Neural progenitor cell (in vitro differentiated cells): ENCODE measurements at regions not wholly inside any gene's neighbourhood (a gene's known extent, or its start where the extent isn't known, plus 50 kb on each side); places are given as distances from the start of the nearest gene placed in this dataset.

Experiments used
- DNase-seq: peaks from one replicate; pipeline ENCODE4 v3.0.0-alpha.2; 2016; ENCODE audit warnings: low spot score
- H2AFZ ChIP-seq: fragments of 200-600 bp; sonication (generic); replicated peaks from 2 replicates; pipeline ENCODE4 v1.6.1; 2016; ENCODE audit warnings: antibody characterized with exemption
- H3F3A ChIP-seq: fragments of 200-600 bp; sonication (generic); 2 replicates; pipeline ENCODE4 v1.6.1; 2016; ENCODE audit warnings: antibody characterized with exemption, low read depth
- H3K27ac ChIP-seq: fragments of 200-600 bp; sonication (generic); 2 replicates; pipeline ENCODE4 v1.5.1; 2016; ENCODE audit warnings: mild to moderate bottlenecking
- H3K27me3 ChIP-seq: fragments of 200-600 bp; sonication (generic); 2 replicates; pipeline ENCODE4 v1.6.1; 2016; ENCODE audit warnings: mild to moderate bottlenecking, moderate library complexity
- H3K36me3 ChIP-seq: fragments of 200-600 bp; sonication (generic); 2 replicates; pipeline ENCODE4 v1.5.1; 2016
- H3K4me1 ChIP-seq: fragments of 200-600 bp; sonication (generic); 2 replicates; pipeline ENCODE4 v1.6.1; 2016; ENCODE audit warnings: mixed run types
- H3K4me2 ChIP-seq: fragments of 200-600 bp; sonication (generic); 2 replicates; pipeline ENCODE4 v1.6.1; 2016
- H3K4me3 ChIP-seq: fragments of 200-600 bp; sonication (generic); 2 replicates; pipeline ENCODE4 v1.5.1; 2016
- H3K79me2 ChIP-seq: fragments of 200-600 bp; sonication (generic); 2 replicates; pipeline ENCODE4 v1.6.1; 2016; ENCODE audit warnings: low read depth
- H3K9ac ChIP-seq: fragments of 200-600 bp; sonication (generic); 2 replicates; pipeline ENCODE4 v1.6.1; 2016
- H3K9me3 ChIP-seq: fragments of 200-600 bp; sonication (generic); 2 replicates; pipeline ENCODE4 v1.5.1; 2016; ENCODE audit warnings: low read depth
- H4K20me1 ChIP-seq: fragments of 200-600 bp; sonication (generic); 2 replicates; pipeline ENCODE4 v1.6.1; 2016; ENCODE audit warnings: low read depth
- H3K27ac Mint-ChIP-seq: 3 replicates; pipeline ENCODE4 v1.8.0; 2021; ENCODE audit warnings: mixed read lengths
- H3K27me3 Mint-ChIP-seq: 2 replicates; pipeline ENCODE4 v1.8.0; 2022; ENCODE audit warnings: low read depth, mild to moderate bottlenecking, inconsistent platforms, moderate library complexity, mixed read lengths; ENCODE audit not compliant: insufficient read depth
- H3K36me3 Mint-ChIP-seq: 3 replicates; pipeline ENCODE4 v1.8.0; 2021; ENCODE audit warnings: mixed read lengths
- H3K4me1 Mint-ChIP-seq: 3 replicates; pipeline ENCODE4 v1.8.0; 2021; ENCODE audit warnings: mixed read lengths
- H3K4me3 Mint-ChIP-seq: 3 replicates; pipeline ENCODE4 v1.8.0; 2021; ENCODE audit warnings: mild to moderate bottlenecking, moderate library complexity, mixed read lengths
- H3K9me3 Mint-ChIP-seq: 3 replicates; pipeline ENCODE4 v1.8.0; 2020; ENCODE audit warnings: mixed read lengths
- EZH2 ChIP-seq: fragments of 200-600 bp; sonication (generic); IDR thresholded peaks from 2 replicates; pipeline ENCODE4 v1.6.1; 2017; ENCODE audit warnings: antibody characterized with exemption, mild to moderate bottlenecking, moderate library complexity
- EZH2phosphoT487 ChIP-seq: fragments of 200-600 bp; sonication (generic); IDR thresholded peaks from 2 replicates; pipeline ENCODE4 v1.6.1; 2017; ENCODE audit warnings: antibody characterized with exemption
- TF ChIP-seq, protein P1 (sequence below): fragments of 200-600 bp; sonication (generic); IDR thresholded peaks from 2 replicates; pipeline ENCODE4 v1.5.1; 2017; ENCODE audit warnings: antibody characterized with exemption, mild to moderate bottlenecking

DNA sequence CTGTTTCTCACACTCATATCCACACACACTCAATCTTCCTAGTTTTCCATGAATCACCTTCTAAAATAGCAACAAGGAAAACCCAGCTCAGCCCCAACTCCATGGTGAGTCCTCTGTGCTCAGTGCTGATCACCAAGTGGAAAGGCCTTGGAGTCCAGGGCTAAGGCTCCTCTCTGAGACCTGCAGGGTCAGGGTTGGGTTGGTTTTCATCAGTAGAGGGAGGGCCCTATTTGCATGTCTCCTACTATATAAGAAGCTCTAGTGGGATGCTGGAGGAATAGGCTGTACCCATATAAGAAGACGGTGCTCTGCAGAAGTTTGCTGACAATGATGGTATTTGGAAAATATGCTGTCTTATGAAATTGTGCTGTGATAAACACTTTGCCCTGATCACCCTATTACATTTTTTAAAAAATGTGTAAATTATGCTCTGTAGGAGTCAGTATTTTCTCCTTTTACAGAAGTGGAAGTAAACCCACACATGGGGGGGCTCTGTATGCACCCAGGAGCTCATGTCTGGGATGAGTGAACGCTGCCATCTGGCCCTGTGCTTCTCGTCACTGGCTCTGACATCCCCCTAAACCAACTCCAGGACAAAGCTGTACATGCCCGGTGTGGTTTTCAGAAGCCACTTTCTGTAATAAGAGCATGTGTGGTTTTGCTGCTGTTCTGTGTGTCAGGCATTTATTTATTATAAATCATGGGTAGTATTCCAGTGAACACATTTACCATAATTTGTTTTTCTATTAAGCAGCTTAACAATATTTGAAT lies 536.3 kb downstream of the TMEM121 start:
- H3K79me2 ChIP-seq = no peaks in the 10 kb centered on the region
- H3K9me3 Mint-ChIP-seq = peaks cover 58% of the 10 kb centered on the region
- H3K4me3 ChIP-seq = no peak overlapping the region
- DNase-seq = no peak
- H3F3A ChIP-seq = no peaks in the 10 kb centered on the region
- H3K9ac ChIP-seq = no peak overlapping the region
- no peak for TF ChIP-seq EZH2
- TF ChIP-seq, protein P1, sequence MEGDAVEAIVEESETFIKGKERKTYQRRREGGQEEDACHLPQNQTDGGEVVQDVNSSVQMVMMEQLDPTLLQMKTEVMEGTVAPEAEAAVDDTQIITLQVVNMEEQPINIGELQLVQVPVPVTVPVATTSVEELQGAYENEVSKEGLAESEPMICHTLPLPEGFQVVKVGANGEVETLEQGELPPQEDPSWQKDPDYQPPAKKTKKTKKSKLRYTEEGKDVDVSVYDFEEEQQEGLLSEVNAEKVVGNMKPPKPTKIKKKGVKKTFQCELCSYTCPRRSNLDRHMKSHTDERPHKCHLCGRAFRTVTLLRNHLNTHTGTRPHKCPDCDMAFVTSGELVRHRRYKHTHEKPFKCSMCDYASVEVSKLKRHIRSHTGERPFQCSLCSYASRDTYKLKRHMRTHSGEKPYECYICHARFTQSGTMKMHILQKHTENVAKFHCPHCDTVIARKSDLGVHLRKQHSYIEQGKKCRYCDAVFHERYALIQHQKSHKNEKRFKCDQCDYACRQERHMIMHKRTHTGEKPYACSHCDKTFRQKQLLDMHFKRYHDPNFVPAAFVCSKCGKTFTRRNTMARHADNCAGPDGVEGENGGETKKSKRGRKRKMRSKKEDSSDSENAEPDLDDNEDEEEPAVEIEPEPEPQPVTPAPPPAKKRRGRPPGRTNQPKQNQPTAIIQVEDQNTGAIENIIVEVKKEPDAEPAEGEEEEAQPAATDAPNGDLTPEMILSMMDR = no peak
- no peak for TF ChIP-seq EZH2phosphoT487
- no peaks in the 10 kb centered on the region for H4K20me1 ChIP-seq
- H3K9me3 ChIP-seq = peaks cover 18% of the 10 kb centered on the region
- no peak overlapping the region for H3K27ac ChIP-seq
- H3K4me1 ChIP-seq = no peaks in the 10 kb centered on the region
- no peak overlapping the region for H3K27ac Mint-ChIP-seq
- no peak overlapping the region for H2AFZ ChIP-seq
- H3K36me3 ChIP-seq = no peaks in the 10 kb centered on the region
- peaks cover 3% of the 10 kb centered on the region for H3K27me3 Mint-ChIP-seq
- no peaks in the 10 kb centered on the region for H3K4me1 Mint-ChIP-seq
- H3K4me2 ChIP-seq = no peak overlapping the region
- no peaks in the 10 kb centered on the region for H3K36me3 Mint-ChIP-seq
- H3K27me3 ChIP-seq = no peaks in the 10 kb centered on the region
- no peak overlapping the region for H3K4me3 Mint-ChIP-seq

DNA sequence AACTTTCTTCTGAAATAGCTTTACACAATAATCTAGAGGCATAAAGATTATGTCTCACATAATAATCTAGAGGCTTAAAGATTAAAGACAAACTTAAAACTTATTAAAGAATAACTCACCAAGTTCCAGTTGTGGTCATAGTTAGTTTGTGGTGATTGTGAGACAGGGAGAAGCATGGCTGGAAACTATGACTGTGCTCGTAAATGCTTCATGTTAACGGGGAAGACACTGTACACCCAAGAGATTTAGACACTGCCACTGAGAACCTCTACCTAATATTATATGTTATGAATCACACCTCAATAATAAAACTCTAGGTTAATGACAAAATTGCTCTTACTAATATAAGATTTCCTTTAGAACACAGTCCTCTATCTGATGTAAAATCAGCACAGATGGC lies 541.6 kb downstream of the TMEM121 start:
- TF ChIP-seq, protein P1 = no peak
- TF ChIP-seq EZH2phosphoT487 (no peak), EZH2 (no peak)
- Histone ChIP-seq H3K36me3 (no peaks in the 10 kb centered on the region), H3K4me3 (no peak overlapping the region), H3K4me2 (no peak overlapping the region), H3K27ac (no peak overlapping the region), H3K79me2 (no peaks in the 10 kb centered on the region), H3K4me1 (no peaks in the 10 kb centered on the region), H4K20me1 (no peaks in the 10 kb centered on the region), H2AFZ (no peak overlapping the region), H3K27me3 (no peaks in the 10 kb centered on the region), H3K9me3 (peaks cover 21% of the 10 kb centered on the region), H3K9ac (no peak overlapping the region), H3F3A (no peaks in the 10 kb centered on the region)
- no peak overlapping the region for H3K27ac Mint-ChIP-seq
- H3K4me3 Mint-ChIP-seq = no peak overlapping the region
- H3K9me3 Mint-ChIP-seq = peaks cover 40% of the 10 kb centered on the region
- no peaks in the 10 kb centered on the region for H3K4me1 Mint-ChIP-seq
- H3K27me3 Mint-ChIP-seq = no peaks in the 10 kb centered on the region
- no peak for DNase-seq
- no peaks in the 10 kb centered on the region for H3K36me3 Mint-ChIP-seq

DNA sequence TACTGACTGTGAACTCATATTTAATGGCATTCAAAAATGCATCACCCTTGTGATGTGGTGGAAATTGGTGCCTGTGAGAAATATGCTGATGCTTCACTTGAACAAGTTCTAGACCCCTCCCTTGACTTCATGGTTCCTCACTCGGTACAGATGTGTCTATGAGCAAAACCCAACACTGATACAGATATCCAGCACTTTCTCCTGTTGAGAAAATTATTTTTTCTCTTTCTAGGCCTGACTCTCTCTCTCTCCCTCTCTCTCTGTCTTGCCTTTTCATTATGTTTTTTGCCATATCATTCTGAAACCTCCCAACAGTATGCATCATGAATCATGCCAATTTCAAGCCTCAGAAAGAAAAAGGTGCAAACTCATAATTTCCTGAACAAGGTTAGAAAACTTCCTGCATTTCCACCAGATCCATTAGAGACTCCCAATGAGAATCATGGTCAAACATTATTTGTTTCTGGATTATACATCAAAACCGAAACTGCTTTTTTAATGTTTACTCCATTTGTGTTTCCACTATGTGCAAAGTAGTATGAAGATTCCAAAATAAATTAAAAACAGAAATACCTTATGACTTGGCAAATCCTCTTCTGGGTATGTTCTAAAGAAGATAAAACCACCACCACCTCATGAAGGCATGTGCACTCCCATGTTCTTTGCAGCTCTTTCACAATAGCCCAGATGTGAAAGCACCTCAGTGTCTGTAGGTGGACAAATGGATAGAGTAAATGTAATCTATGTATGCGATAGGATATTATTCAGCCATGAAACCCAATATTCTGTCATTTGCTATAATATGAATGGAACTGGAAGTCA lies 543.6 kb downstream of the TMEM121 start:
- H3K9me3 Mint-ChIP-seq = peaks cover 31% of the 10 kb centered on the region
- H3K36me3 ChIP-seq = no peaks in the 10 kb centered on the region
- no peak for DNase-seq
- no peaks in the 10 kb centered on the region for H3K4me1 Mint-ChIP-seq
- no peak overlapping the region for H3K9ac ChIP-seq
- H3F3A ChIP-seq = no peaks in the 10 kb centered on the region
- peaks cover 22% of the 10 kb centered on the region for H3K9me3 ChIP-seq
- H4K20me1 ChIP-seq = no peaks in the 10 kb centered on the region
- H3K27me3 ChIP-seq = no peaks in the 10 kb centered on the region
- no peaks in the 10 kb centered on the region for H3K27me3 Mint-ChIP-seq
- no peak for TF ChIP-seq EZH2phosphoT487
- TF ChIP-seq EZH2 = no peak
- TF ChIP-seq, protein P1 = no peak
- H3K4me1 ChIP-seq = no peaks in the 10 kb centered on the region
- H3K79me2 ChIP-seq = no peaks in the 10 kb centered on the region
- H3K27ac Mint-ChIP-seq = no peak overlapping the region
- H3K36me3 Mint-ChIP-seq = no peaks in the 10 kb centered on the region
- H3K4me3 ChIP-seq = no peak overlapping the region
- no peak overlapping the region for H2AFZ ChIP-seq
- H3K4me3 Mint-ChIP-seq = no peak overlapping the region
- H3K4me2 ChIP-seq = no peak overlapping the region
- H3K27ac ChIP-seq = no peak overlapping the region
